K562 (cell line): ENCODE measurements at regions not wholly inside any gene's neighbourhood (a gene's known extent, or its start where the extent isn't known, plus 50 kb on each side); places are given as distances from the start of the nearest gene placed in this dataset.

Source experiments
- ATAC-seq: fragments of 200-7000 bp; cut with Tn5 transposase; 3 replicates; pipeline ENCODE4 v1.9.1; 2020; ENCODE audit warnings: moderate library complexity
- BruUV-seq: library from RNA; stranded (reverse); fragments of 400-500 nt; replicated peaks from 2 replicates; lab custom pipeline; 2021; lab: Mats Ljungman, UMichigan
- CTCF ChIA-PET: fragments of 300-600 bp; formaldehyde crosslinking; extraction: SDS; loops from one replicate; lab custom pipeline; 2021; ENCODE audit warnings: low intra/inter-chr PET ratio; lab: Yijun Ruan, JAX
- POLR2A ChIA-PET: fragments of 300-600, 350-650 bp; sonication (Branson Sonifier 250); formaldehyde crosslinking; extraction: SDS; loops from one replicate; lab custom pipeline; 2021; ENCODE audit warnings: antibody characterized with exemption, inconsistent platforms; lab: Yijun Ruan, JAX
- DNase-seq, 4 experiments: peaks; one replicate each; pipeline versions ENCODE4 v3.0.0 to v3.0.0-alpha.2; 2011 to 2018; ENCODE audit warnings: low spot score in 3 of 4, mixed read lengths in 3 of 4; ENCODE audit errors: extremely low read depth in 1 of 4
- FAIRE-seq: peaks from 2 replicates; lab custom pipeline; 2011; peaks lifted over from hg19 to GRCh38; lab: Jason Lieb, UNC
- H2AFZ ChIP-seq: 2 replicates; pipeline ENCODE4 v1.6.0; 2011; ENCODE audit warnings: low read depth, low read length, control low read depth, inconsistent platforms
- H3K27ac ChIP-seq: fragments of 200-600 bp; 3 replicates; pipeline ENCODE4 v1.8.0; 2011; ENCODE audit warnings: low read depth, mild to moderate bottlenecking, control low read depth, inconsistent platforms, low read length, moderate library complexity, mixed read lengths; ENCODE audit errors: extremely low read depth
- H3K27me3 ChIP-seq, 2 experiments: fragments of 300-600 bp in 1 of 2; 2 replicates in 1 of 2; 3 replicates in 1 of 2; pipeline versions ENCODE4 v1.6.0 to v1.8.0; 2011; ENCODE audit warnings: inconsistent platforms in 2 of 2, low read length in 2 of 2, mild to moderate bottlenecking in 1 of 2, mixed read lengths in 1 of 2, moderate library complexity in 1 of 2; ENCODE audit not compliant: control insufficient read depth in 2 of 2, insufficient read depth in 2 of 2
- H3K36me3 ChIP-seq: fragments of 300-600 bp; 3 replicates; pipeline ENCODE4 v1.8.0; 2011; ENCODE audit warnings: mild to moderate bottlenecking, low read length, inconsistent platforms; ENCODE audit not compliant: control insufficient read depth, insufficient read depth
- H3K4me1 ChIP-seq, 2 experiments: fragments of 200-600 bp in 1 of 2; replicated peaks in 1 of 2; 2 replicates in 1 of 2; 3 replicates in 1 of 2; pipeline versions ENCODE4 v1.5.1 to v1.8.0; 2011; ENCODE audit warnings: inconsistent platforms in 2 of 2, low read length in 2 of 2, mild to moderate bottlenecking in 1 of 2, mixed read lengths in 1 of 2, moderate library complexity in 1 of 2; ENCODE audit not compliant: control insufficient read depth in 2 of 2, insufficient read depth in 2 of 2
- H3K4me2 ChIP-seq: 2 replicates; pipeline ENCODE4 v1.6.1; 2011; ENCODE audit warnings: low read length, control low read depth, inconsistent platforms, mixed read lengths; ENCODE audit not compliant: insufficient read depth
- H3K4me3 ChIP-seq: fragments of 200-600 bp; sonication (generic), shearing (Covaris generic); 2 replicates; pipeline ENCODE4 v1.5.1; 2016; ENCODE audit warnings: control low read depth, inconsistent platforms
- H3K79me2 ChIP-seq: fragments of 200-600 bp; 3 replicates; pipeline ENCODE4 v1.8.0; 2011; ENCODE audit warnings: low read length, inconsistent platforms; ENCODE audit not compliant: control insufficient read depth, insufficient read depth
- H3K9ac ChIP-seq, 2 experiments: 2 replicates each; pipeline versions ENCODE4 v1.6.0 to v1.6.1; 2011; ENCODE audit warnings: low read depth in 2 of 2, low read length in 2 of 2, control low read depth in 1 of 2, inconsistent platforms in 1 of 2, mild to moderate bottlenecking in 1 of 2, mixed read lengths in 1 of 2; ENCODE audit not compliant: insufficient read depth in 1 of 2
- H3K9me1 ChIP-seq: one replicate; pipeline ENCODE4 v1.6.0; 2011; ENCODE audit warnings: inconsistent platforms, mild to moderate bottlenecking, low read length, moderate library complexity; ENCODE audit not compliant: control insufficient read depth, insufficient read depth
- H3K9me3 ChIP-seq: replicated peaks from 2 replicates; pipeline ENCODE4 v1.5.1; 2011; ENCODE audit warnings: low read depth, low read length, inconsistent platforms; ENCODE audit not compliant: control insufficient read depth, insufficient read depth
- H4K20me1 ChIP-seq: replicated peaks from 2 replicates; pipeline ENCODE4 v1.6.1; 2011; ENCODE audit warnings: low read length, inconsistent platforms, mixed read lengths; ENCODE audit not compliant: control insufficient read depth, insufficient read depth
- GTF2E2 ChIP-seq: fragments of 200-800 bp; sonication (Bioruptor generic); IDR thresholded peaks from 2 replicates; pipeline ENCODE4 v1.6.1; 2016; ENCODE audit warnings: missing genetic modification characterization, missing compliant biosample characterization
- MGA ChIP-seq: fragments of 450-650 bp; IDR thresholded peaks from 2 replicates; pipeline ENCODE4 v1.6.1; 2016; ENCODE audit warnings: mild to moderate bottlenecking, moderate library complexity
- NCOA1 ChIP-seq: fragments of 450-650 bp; IDR thresholded peaks from 2 replicates; pipeline ENCODE4 v1.6.1; 2016; ENCODE audit warnings: low read depth
- ZBTB2 ChIP-seq: fragments of 450-650 bp; IDR thresholded peaks from 2 replicates; pipeline ENCODE4 v1.6.1; 2016; ENCODE audit warnings: antibody characterized with exemption
- ZNF140 ChIP-seq: fragments of 250-450 bp; sonication (Bioruptor Pico); IDR thresholded peaks from 2 replicates; pipeline ENCODE4 v1.8.0; 2021; ENCODE audit warnings: moderate library complexity, mild to moderate bottlenecking, inconsistent platforms
- WGBS: fragments of 100-300 bp; shearing (Covaris generic); methylation state at CpG from one replicate; pipeline ENCODE4 v1.1.6; 2016; ENCODE audit warnings: low coverage, mixed read lengths; ENCODE audit not compliant: insufficient coverage; ENCODE audit errors: missing lambda C conversion rate; 5-methylcytosine and 5-hydroxymethylcytosine counted together
- in situ Hi-C: fragments of 300-500 bp; cut with MboI; formaldehyde crosslinking; loops from 4 replicates; pipeline ENCODE4 v1.15.0; 2018; ENCODE audit warnings: inconsistent platforms, mixed read lengths
- intact Hi-C: fragments of 100-400 bp; cut with micrococcal nuclease; formaldehyde crosslinking; loops from 2 replicates; pipeline ENCODE4 v1.14.2; 2022

DNA sequence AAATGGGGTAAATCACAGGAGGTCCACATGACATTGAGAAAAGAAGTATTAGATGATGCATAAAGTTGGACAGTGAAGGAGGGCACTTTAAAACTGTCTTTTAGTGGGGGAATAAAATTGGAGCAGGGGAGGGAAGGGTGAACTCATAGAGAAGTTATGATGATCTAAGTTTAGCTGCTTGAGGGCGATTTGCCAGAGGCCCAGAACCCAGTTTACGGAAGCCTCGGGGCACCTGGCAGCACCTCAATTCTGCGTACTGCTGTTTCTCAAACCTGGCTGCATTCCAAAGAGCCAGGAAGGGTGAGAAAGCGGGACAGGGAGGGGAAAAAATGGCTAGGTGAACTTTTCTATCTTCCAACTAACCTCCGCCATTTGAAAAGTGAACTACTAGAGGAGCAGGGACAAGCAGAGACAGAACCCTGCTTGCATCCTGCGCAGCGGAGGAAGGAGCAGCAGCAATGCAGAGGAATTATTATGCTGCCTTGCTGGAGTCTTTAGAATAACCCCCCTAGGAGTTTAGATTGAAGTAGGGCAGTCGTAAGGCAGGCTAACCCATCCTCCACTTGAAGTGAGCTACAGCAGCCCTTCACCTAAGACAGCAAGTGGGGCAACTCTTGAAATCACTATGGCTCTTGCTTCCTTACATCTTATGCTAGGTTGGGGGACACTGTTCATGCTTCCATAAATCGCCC lies 316.8 kb downstream of the BRINP1 start:
- CTCF ChIA-PET: no interaction called here
- Histone ChIP-seq H4K20me1 (no peaks in the 10 kb centered on the region), H3K79me2 (no peaks in the 10 kb centered on the region), H3K4me2 (no peak overlapping the region), H3K9ac (no peak overlapping the region), H3K36me3 (no peaks in the 10 kb centered on the region), H2AFZ (no peak overlapping the region), H3K27ac (no peak overlapping the region), H3K9me3 (no peaks in the 10 kb centered on the region), H3K27me3 (no peaks in the 10 kb centered on the region), H3K4me1 (no peaks in the 10 kb centered on the region), H3K4me3 (no peak overlapping the region), H3K9me1 (no peaks in the 10 kb centered on the region)
- 5% methylated on average over 10 of the region's 10 CpGs for WGBS
- FAIRE-seq (no peak), DNase-seq (no peak), ATAC-seq (no peak)
- in situ Hi-C loops: no loop called here
- TF ChIP-seq ZNF140 (CRISPR knock-in tag) (no peak), NCOA1 (no peak), ZBTB2 (no peak), GTF2E2 (no peak), MGA (no peak)
- POLR2A ChIA-PET: no interaction called here
- BruUV-seq: no TSS peak
- intact Hi-C loops: no loop called here
